ENCODE measurements at regions not wholly inside any gene's neighbourhood (a gene's known extent, or its start where the extent isn't known, plus 50 kb on each side); places are given as distances from the start of the nearest gene placed in this dataset.
A peak's percentile ranks its signal among the peaks of the same experiment; 100 is the strongest.
"Not testable (repeated sequence)": the region's sequence is repeated elsewhere in the genome, so short reads cannot be mapped to it uniquely, and the experiment has no call there.

GRCh38 chr12:33773091-33773490 lies 249.2 kb upstream of the ALG10 start:
- not testable (repeated sequence) for H3K36me3 ChIP-seq (replicated peaks; ENCODE audit: control insufficient read depth, insufficient read depth, low read length); DNase-seq; H3K27me3 ChIP-seq (ENCODE audit: control insufficient read depth, insufficient read depth, low read length); H3K4me3 ChIP-seq (ENCODE audit: insufficient read depth, low read depth, low read length)

GRCh38 chr12:33786532-33786931 lies 235.8 kb upstream of the ALG10 start:
- Histone ChIP-seq H3K4me3 (ENCODE audit: insufficient read depth, low read depth, low read length) (no peak overlapping the region), H3K27me3 (ENCODE audit: control insufficient read depth, insufficient read depth, low read length) (no peaks in the 10 kb centered on the region), H3K36me3 (replicated peaks; ENCODE audit: control insufficient read depth, insufficient read depth, low read length) (no peaks in the 10 kb centered on the region)
- no peak for DNase-seq

- H3K36me3 ChIP-seq (replicated peaks; ENCODE audit: control insufficient read depth, insufficient read depth, low read length) = no peaks in the 10 kb centered on the region
- no peak for DNase-seq
- no peaks in the 10 kb centered on the region for H3K27me3 ChIP-seq (ENCODE audit: control insufficient read depth, insufficient read depth, low read length)
- H3K4me3 ChIP-seq (ENCODE audit: insufficient read depth, low read depth, low read length) = no peak overlapping the region
Observed at GRCh38 chr12:33794954-33795353, 227.3 kb upstream of the ALG10 start.

- no peak overlapping the region for H3K4me3 ChIP-seq (ENCODE audit: insufficient read depth, low read depth, low read length)
- DNase-seq = no peak
- H3K36me3 ChIP-seq (replicated peaks; ENCODE audit: control insufficient read depth, insufficient read depth, low read length) = no peaks in the 10 kb centered on the region
- H3K27me3 ChIP-seq (ENCODE audit: control insufficient read depth, insufficient read depth, low read length) = no peaks in the 10 kb centered on the region
Observed at GRCh38 chr12:33795536-33795935, 226.8 kb upstream of the ALG10 start.

- Histone ChIP-seq H3K36me3 (replicated peaks; ENCODE audit: control insufficient read depth, insufficient read depth, low read length) (no peaks in the 10 kb centered on the region), H3K27me3 (ENCODE audit: control insufficient read depth, insufficient read depth, low read length) (no peaks in the 10 kb centered on the region), H3K4me3 (ENCODE audit: insufficient read depth, low read depth, low read length) (no peak overlapping the region)
- DNase-seq = no peak
Observed at GRCh38 chr12:33813536-33813935, 208.8 kb upstream of the ALG10 start.

GRCh38 chr12:33817713-33818112 lies 204.6 kb upstream of the ALG10 start:
- DNase-seq = no peak
- no peaks in the 10 kb centered on the region for H3K36me3 ChIP-seq (replicated peaks; ENCODE audit: control insufficient read depth, insufficient read depth, low read length)
- no peaks in the 10 kb centered on the region for H3K27me3 ChIP-seq (ENCODE audit: control insufficient read depth, insufficient read depth, low read length)
- H3K4me3 ChIP-seq (ENCODE audit: insufficient read depth, low read depth, low read length) = no peak overlapping the region

GRCh38 chr12:33818313-33818712 lies 204.0 kb upstream of the ALG10 start:
- no peak overlapping the region for H3K4me3 ChIP-seq (ENCODE audit: insufficient read depth, low read depth, low read length)
- DNase-seq = no peak
- H3K36me3 ChIP-seq (replicated peaks; ENCODE audit: control insufficient read depth, insufficient read depth, low read length) = no peaks in the 10 kb centered on the region
- H3K27me3 ChIP-seq (ENCODE audit: control insufficient read depth, insufficient read depth, low read length) = no peaks in the 10 kb centered on the region

GRCh38 chr12:33825442-33825841 lies 196.9 kb upstream of the ALG10 start:
- H3K27me3 ChIP-seq (ENCODE audit: control insufficient read depth, insufficient read depth, low read length) = no peaks in the 10 kb centered on the region
- H3K4me3 ChIP-seq (ENCODE audit: insufficient read depth, low read depth, low read length) = no peak overlapping the region
- DNase-seq = no peak
- H3K36me3 ChIP-seq (replicated peaks; ENCODE audit: control insufficient read depth, insufficient read depth, low read length) = no peaks in the 10 kb centered on the region

GRCh38 chr12:33825986-33826602 lies 196.2 kb upstream of the ALG10 start:
- Histone ChIP-seq H3K4me3 (ENCODE audit: insufficient read depth, low read depth, low read length) (no peak overlapping the region), H3K36me3 (replicated peaks; ENCODE audit: control insufficient read depth, insufficient read depth, low read length) (no peaks in the 10 kb centered on the region), H3K27me3 (ENCODE audit: control insufficient read depth, insufficient read depth, low read length) (no peaks in the 10 kb centered on the region)
- no peak for DNase-seq

- Histone ChIP-seq H3K36me3 (replicated peaks; ENCODE audit: control insufficient read depth, insufficient read depth, low read length) (no peaks in the 10 kb centered on the region), H3K27me3 (ENCODE audit: control insufficient read depth, insufficient read depth, low read length) (no peaks in the 10 kb centered on the region), H3K4me3 (ENCODE audit: insufficient read depth, low read depth, low read length) (no peak overlapping the region)
- no peak for DNase-seq
Observed at GRCh38 chr12:33828326-33828725, 194.0 kb upstream of the ALG10 start.

- H3K4me3 ChIP-seq (ENCODE audit: insufficient read depth, low read depth, low read length) = no peak overlapping the region
- no peaks in the 10 kb centered on the region for H3K27me3 ChIP-seq (ENCODE audit: control insufficient read depth, insufficient read depth, low read length)
- no peak for DNase-seq
- no peaks in the 10 kb centered on the region for H3K36me3 ChIP-seq (replicated peaks; ENCODE audit: control insufficient read depth, insufficient read depth, low read length)
Observed at GRCh38 chr12:33830070-33830469, 192.2 kb upstream of the ALG10 start.

GRCh38 chr12:33832900-33833299 lies 189.4 kb upstream of the ALG10 start:
- no peaks in the 10 kb centered on the region for H3K27me3 ChIP-seq (ENCODE audit: control insufficient read depth, insufficient read depth, low read length)
- no peak overlapping the region for H3K4me3 ChIP-seq (ENCODE audit: insufficient read depth, low read depth, low read length)
- no peaks in the 10 kb centered on the region for H3K36me3 ChIP-seq (replicated peaks; ENCODE audit: control insufficient read depth, insufficient read depth, low read length)
- no peak for DNase-seq

GRCh38 chr12:33834672-33835071 lies 187.6 kb upstream of the ALG10 start:
- Histone ChIP-seq H3K36me3 (replicated peaks; ENCODE audit: control insufficient read depth, insufficient read depth, low read length) (no peaks in the 10 kb centered on the region), H3K27me3 (ENCODE audit: control insufficient read depth, insufficient read depth, low read length) (no peaks in the 10 kb centered on the region), H3K4me3 (ENCODE audit: insufficient read depth, low read depth, low read length) (no peak overlapping the region)
- DNase-seq = no peak

- Histone ChIP-seq H3K36me3 (replicated peaks; ENCODE audit: control insufficient read depth, insufficient read depth, low read length) (no peaks in the 10 kb centered on the region), H3K4me3 (ENCODE audit: insufficient read depth, low read depth, low read length) (no peak overlapping the region), H3K27me3 (ENCODE audit: control insufficient read depth, insufficient read depth, low read length) (no peaks in the 10 kb centered on the region)
- DNase-seq = peak; percentile 1
Observed at GRCh38 chr12:33876618-33877017, 145.7 kb upstream of the ALG10 start.

- no peak overlapping the region for H3K4me3 ChIP-seq (ENCODE audit: insufficient read depth, low read depth, low read length)
- no peaks in the 10 kb centered on the region for H3K36me3 ChIP-seq (replicated peaks; ENCODE audit: control insufficient read depth, insufficient read depth, low read length)
- DNase-seq = no peak
- H3K27me3 ChIP-seq (ENCODE audit: control insufficient read depth, insufficient read depth, low read length) = no peaks in the 10 kb centered on the region
Observed at GRCh38 chr12:33892425-33892824, 129.9 kb upstream of the ALG10 start.

- not testable (repeated sequence) for H3K27me3 ChIP-seq (ENCODE audit: control insufficient read depth, insufficient read depth, low read length); H3K4me3 ChIP-seq (ENCODE audit: insufficient read depth, low read depth, low read length); H3K36me3 ChIP-seq (replicated peaks; ENCODE audit: control insufficient read depth, insufficient read depth, low read length); DNase-seq
Observed at GRCh38 chr12:33920460-33920859, 101.8 kb upstream of the ALG10 start.
